Fibroblast of lung (primary cell): ENCODE measurements at regions not wholly inside any gene's neighbourhood (a gene's known extent, or its start where the extent isn't known, plus 50 kb on each side); places are given as distances from the start of the nearest gene placed in this dataset.
"Not testable (repeated sequence)": the region's sequence is repeated elsewhere in the genome, so short reads cannot be mapped to it uniquely, and the experiment has no call there.

Source experiments
- DNase-seq, 2 donors: peaks; one replicate each; pipeline versions ENCODE4 v3.0.0 to v3.0.0-alpha.2; 2010; ENCODE audit warnings: low read depth in 2 of 2
- H2AFZ ChIP-seq: 2 replicates; pipeline ENCODE4 v1.5.1; 2012; ENCODE audit warnings: low read length, control low read depth, inconsistent platforms
- H3K27ac ChIP-seq: 2 replicates; pipeline ENCODE4 v1.5.1; 2011; ENCODE audit warnings: low read length, control low read depth; ENCODE audit not compliant: insufficient read depth
- H3K27me3 ChIP-seq: 2 replicates; pipeline ENCODE4 v1.5.1; 2011; ENCODE audit warnings: mild to moderate bottlenecking, low read length; ENCODE audit not compliant: control insufficient read depth, insufficient read depth
- H3K36me3 ChIP-seq: 2 replicates; pipeline ENCODE4 v1.5.1; 2011; ENCODE audit warnings: low read length; ENCODE audit not compliant: control insufficient read depth, insufficient read depth
- H3K4me1 ChIP-seq: 2 replicates; pipeline ENCODE4 v1.5.1; 2011; ENCODE audit warnings: low read length; ENCODE audit not compliant: control insufficient read depth, insufficient read depth; ENCODE audit errors: extremely low read depth
- H3K4me2 ChIP-seq: 2 replicates; pipeline ENCODE4 v1.5.1; 2011; ENCODE audit warnings: low read length, control low read depth; ENCODE audit not compliant: insufficient read depth; ENCODE audit errors: extremely low read depth
- H3K4me3 ChIP-seq, 4 experiments: fragments of 200-600 bp in 1 of 4; sonication (generic) in 1 of 4; replicated peaks in 1 of 4; 2 replicates each; pipeline ENCODE4 v1.5.1; 2011 to 2016; ENCODE audit warnings: low read length in 4 of 4, low read depth in 3 of 4, mild to moderate bottlenecking in 3 of 4, control low read depth in 2 of 4, inconsistent platforms in 1 of 4, mixed read lengths in 1 of 4; ENCODE audit not compliant: insufficient read depth in 1 of 4; ENCODE audit errors: control extremely low read depth in 1 of 4
- H3K79me2 ChIP-seq: 2 replicates; pipeline ENCODE4 v1.5.1; 2012; ENCODE audit warnings: mild to moderate bottlenecking, low read length, inconsistent platforms; ENCODE audit not compliant: control insufficient read depth, insufficient read depth
- H3K9ac ChIP-seq: 2 replicates; pipeline ENCODE4 v1.5.1; 2011; ENCODE audit warnings: mild to moderate bottlenecking, low read length, control low read depth; ENCODE audit not compliant: insufficient read depth
- H3K9me3 ChIP-seq: 2 replicates; pipeline ENCODE4 v1.5.1; 2012; ENCODE audit warnings: low read depth, low read length; ENCODE audit not compliant: control insufficient read depth, insufficient read depth
- H4K20me1 ChIP-seq: 2 replicates; pipeline ENCODE4 v1.5.1; 2011; ENCODE audit warnings: low read length; ENCODE audit not compliant: control insufficient read depth, insufficient read depth; ENCODE audit errors: extremely low read depth
- EZH2 ChIP-seq: IDR thresholded peaks from 2 replicates; pipeline ENCODE4 v1.5.1; 2012; ENCODE audit warnings: low read length, control low read depth, mild to moderate bottlenecking; ENCODE audit errors: missing control alignments
- TF ChIP-seq, protein P1 (sequence below), 2 donors: IDR thresholded peaks in 1 of 2; conservative IDR thresholded peaks in 1 of 2; 1 replicate in 1 of 2; 2 replicates in 1 of 2; pipeline ENCODE4 v1.5.1; 2011 to 2012; ENCODE audit warnings: low read length in 2 of 2, control low read depth in 1 of 2, inconsistent platforms in 1 of 2, low read depth in 1 of 2, mild to moderate bottlenecking in 1 of 2

DNA sequence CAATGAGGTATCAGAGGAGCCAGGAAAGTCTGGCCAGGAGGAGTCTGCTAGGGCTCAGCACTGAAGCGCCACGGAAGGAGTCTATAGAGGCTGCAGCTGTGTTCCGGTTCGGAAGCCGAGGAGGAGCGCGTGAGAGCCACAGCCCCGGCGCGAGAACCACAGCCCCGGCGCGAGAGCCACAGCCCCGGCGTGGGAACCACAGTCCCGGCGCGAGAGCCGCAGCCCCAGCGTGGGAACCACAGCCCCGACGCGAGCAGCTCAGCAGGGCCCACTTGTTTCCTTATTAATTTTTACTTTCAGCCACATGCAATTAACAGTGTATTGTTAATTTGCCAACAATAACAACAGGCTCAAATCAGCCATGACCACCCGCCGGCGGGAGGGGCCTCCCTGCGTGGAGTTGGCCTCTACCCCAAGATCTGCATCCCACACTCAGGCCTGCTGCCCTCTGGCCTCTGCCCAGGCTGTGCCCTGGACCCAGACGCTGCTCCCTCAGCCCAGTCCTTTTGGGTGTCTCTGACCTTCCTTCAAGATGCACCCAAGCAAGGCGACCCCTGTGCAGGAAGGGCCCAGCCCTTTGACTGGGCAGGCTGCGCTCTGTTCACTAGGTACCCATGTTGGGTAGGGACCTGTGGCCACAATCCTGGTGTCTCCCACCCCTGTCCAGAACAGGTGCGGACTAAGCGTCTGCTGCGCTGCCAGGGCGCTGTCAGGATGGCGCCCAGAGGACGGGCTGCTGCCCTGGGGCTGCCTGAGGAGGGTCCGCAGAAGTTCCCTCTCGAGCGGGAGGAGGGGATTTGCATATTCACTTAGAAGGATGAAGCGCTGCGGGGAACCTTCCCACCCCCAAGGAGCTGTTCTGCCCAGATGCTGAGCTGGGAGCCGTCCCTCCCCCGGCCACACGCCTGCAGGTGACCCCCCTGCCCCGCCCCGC, 113.8 kb downstream of the ADRA2C start:
- Histone ChIP-seq H3K4me1 (no peaks in the 10 kb centered on the region), H3K36me3 (no peaks in the 10 kb centered on the region), H3K79me2 (no peaks in the 10 kb centered on the region), H3K27me3 (peaks cover 11% of the 10 kb centered on the region), H3K4me2 (no peak overlapping the region), H3K9me3 (no peaks in the 10 kb centered on the region), H2AFZ (no peak overlapping the region), H3K27ac (no peak overlapping the region), H3K4me3 (no peak overlapping the region), H3K9ac (no peak overlapping the region), H4K20me1 (no peaks in the 10 kb centered on the region)
- no peak for DNase-seq
- TF ChIP-seq, protein P1, sequence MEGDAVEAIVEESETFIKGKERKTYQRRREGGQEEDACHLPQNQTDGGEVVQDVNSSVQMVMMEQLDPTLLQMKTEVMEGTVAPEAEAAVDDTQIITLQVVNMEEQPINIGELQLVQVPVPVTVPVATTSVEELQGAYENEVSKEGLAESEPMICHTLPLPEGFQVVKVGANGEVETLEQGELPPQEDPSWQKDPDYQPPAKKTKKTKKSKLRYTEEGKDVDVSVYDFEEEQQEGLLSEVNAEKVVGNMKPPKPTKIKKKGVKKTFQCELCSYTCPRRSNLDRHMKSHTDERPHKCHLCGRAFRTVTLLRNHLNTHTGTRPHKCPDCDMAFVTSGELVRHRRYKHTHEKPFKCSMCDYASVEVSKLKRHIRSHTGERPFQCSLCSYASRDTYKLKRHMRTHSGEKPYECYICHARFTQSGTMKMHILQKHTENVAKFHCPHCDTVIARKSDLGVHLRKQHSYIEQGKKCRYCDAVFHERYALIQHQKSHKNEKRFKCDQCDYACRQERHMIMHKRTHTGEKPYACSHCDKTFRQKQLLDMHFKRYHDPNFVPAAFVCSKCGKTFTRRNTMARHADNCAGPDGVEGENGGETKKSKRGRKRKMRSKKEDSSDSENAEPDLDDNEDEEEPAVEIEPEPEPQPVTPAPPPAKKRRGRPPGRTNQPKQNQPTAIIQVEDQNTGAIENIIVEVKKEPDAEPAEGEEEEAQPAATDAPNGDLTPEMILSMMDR (conservative IDR thresholded peaks at IDR 0.05 in 1 of 2, IDR thresholded peaks at IDR 0.05 in 1 of 2; ENCODE audit: low read depth in 1 of 2, low read length in 2 of 2), result no peak
- TF ChIP-seq EZH2, result no peak

DNA sequence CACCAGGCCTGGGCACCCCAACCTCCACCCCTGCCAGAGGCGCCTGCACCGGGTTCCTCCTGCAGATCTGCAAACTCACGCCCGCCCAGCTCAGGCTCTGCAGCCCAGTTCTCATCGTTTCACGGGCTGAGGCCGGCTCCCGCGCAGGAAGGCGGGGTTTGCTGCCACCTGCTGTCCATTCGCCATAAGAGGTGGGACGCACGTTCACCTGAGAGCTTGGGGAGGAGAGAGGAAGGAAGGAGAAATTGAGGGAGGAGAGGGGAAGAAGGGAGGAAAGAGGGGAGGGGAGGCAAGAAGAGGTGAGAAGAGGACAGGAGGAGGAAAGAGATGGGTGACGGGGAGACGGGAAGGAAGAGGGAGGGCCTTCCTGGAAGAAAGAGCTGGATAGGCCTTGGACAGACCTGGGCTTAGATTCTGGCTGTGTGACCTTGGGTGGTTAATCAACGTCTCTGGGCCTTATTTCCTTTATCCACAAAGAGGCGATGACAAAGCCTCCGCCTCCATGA, 114.5 kb downstream of the ADRA2C start:
- Histone ChIP-seq H3K4me2 (no peak overlapping the region), H3K9me3 (no peaks in the 10 kb centered on the region), H3K4me3 (no peak overlapping the region), H3K4me1 (no peaks in the 10 kb centered on the region), H2AFZ (no peak overlapping the region), H3K27ac (no peak overlapping the region), H4K20me1 (no peaks in the 10 kb centered on the region), H3K79me2 (no peaks in the 10 kb centered on the region), H3K27me3 (peaks cover 11% of the 10 kb centered on the region), H3K36me3 (no peaks in the 10 kb centered on the region), H3K9ac (no peak overlapping the region)
- DNase-seq, result peak; percentile 38 to 39
- TF ChIP-seq, protein P1 (conservative IDR thresholded peaks at IDR 0.05 in 1 of 2, IDR thresholded peaks at IDR 0.05 in 1 of 2; ENCODE audit: low read depth in 1 of 2, low read length in 2 of 2), result peak; percentile 45 to 49
- no peak for TF ChIP-seq EZH2

DNA sequence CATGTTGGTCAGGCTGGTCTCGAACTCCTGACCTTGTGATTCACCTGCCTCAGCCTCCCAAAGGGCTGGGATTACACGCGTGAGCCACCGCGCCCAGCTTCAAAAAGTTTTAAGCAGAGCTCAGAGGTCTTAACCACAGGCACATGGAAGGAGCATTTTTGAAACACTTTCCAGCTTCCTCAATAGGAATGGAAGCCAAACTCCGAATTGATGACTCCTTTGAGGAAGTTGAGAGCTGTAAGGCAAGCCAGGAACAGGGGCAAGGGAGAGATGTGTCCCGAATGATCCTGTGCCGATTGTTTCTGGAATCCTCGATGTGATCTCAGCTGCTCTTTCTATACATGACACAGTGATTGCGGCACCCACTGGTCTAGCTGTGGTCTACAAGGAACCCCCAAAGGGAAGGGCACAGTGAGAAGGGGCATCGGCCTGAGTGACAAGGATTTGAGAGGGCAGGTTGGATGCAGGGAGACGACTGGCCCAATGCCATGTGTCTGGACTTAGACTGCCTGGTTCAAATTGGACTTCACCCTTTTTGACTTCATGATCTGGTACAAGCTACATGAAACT, 116.2 kb downstream of the ADRA2C start:
- H3K27me3 ChIP-seq, result peaks cover 11% of the 10 kb centered on the region
- not testable (repeated sequence) for H3K27ac ChIP-seq, H3K4me1 ChIP-seq, H2AFZ ChIP-seq, H3K9ac ChIP-seq, H3K9me3 ChIP-seq, H3K4me3 ChIP-seq, H3K79me2 ChIP-seq, H3K4me2 ChIP-seq, H3K36me3 ChIP-seq, H4K20me1 ChIP-seq
- peak in 1 of 2 donors; percentile 48 for DNase-seq

DNA sequence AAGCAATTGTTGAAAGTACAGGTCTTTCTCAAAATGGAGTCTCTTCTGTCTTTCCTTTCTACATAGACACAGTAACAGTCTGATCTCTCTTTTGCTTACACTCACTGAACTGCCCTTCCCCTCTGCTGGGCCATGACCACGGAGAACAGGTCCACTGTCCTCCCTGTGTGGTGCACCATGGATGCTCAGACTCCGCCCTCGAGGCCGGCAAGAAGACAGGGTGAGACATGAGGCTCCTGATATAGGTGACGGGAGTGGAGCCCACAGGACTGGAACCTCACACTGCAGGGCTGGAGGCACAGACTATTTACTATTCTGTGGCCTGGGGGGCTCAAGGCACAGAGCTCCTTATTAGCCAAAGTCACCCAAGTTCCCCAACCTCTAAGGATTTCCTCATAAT, 118.1 kb downstream of the ADRA2C start:
- H3K27ac ChIP-seq, H3K9ac ChIP-seq, H3K4me3 ChIP-seq, H3K4me1 ChIP-seq, H3K4me2 ChIP-seq, H4K20me1 ChIP-seq, H3K79me2 ChIP-seq, H3K27me3 ChIP-seq, H2AFZ ChIP-seq, DNase-seq, H3K36me3 ChIP-seq, H3K9me3 ChIP-seq: not testable (repeated sequence)
